ENCODE measurements at regions not wholly inside any gene's neighbourhood (a gene's known extent, or its start where the extent isn't known, plus 50 kb on each side); places are given as distances from the start of the nearest gene placed in this dataset.
A peak's percentile ranks its signal among the peaks of the same experiment; 100 is the strongest.
"Not testable (repeated sequence)": the region's sequence is repeated elsewhere in the genome, so short reads cannot be mapped to it uniquely, and the experiment has no call there.

DNA sequence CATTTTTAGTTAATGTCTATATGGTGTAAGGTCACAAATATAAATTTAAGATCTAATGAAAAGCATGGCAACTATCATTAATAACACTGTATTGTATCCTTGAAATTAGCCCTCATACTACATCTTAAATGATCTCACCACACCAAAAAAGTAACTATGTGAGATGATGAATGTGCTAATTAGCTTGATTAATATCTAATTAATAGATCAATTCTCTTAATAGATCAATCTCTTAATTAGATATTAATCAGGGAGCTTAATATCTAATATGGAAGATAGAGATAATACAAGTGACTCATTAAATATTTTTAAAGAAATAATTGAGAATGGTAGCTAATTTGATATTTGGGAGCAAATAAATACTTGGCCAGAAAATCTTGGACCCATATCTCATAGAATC, 178.5 kb upstream of the FAT3 start:
- no peak overlapping the region for H3K27ac ChIP-seq (ENCODE audit: low read length)
- H3K36me3 ChIP-seq (ENCODE audit: control insufficient read depth, insufficient read depth, low read length) = no peaks in the 10 kb centered on the region
- H3K9me3 ChIP-seq (ENCODE audit: control insufficient read depth, low read depth, low read length) = no peaks in the 10 kb centered on the region
- no peaks in the 10 kb centered on the region for H3K27me3 ChIP-seq (ENCODE audit: control insufficient read depth, insufficient read depth, low read length)
- H3K4me3 ChIP-seq (ENCODE audit: low read length) = no peak overlapping the region
- DNase-seq = no peak
- H3K4me1 ChIP-seq (ENCODE audit: control insufficient read depth, insufficient read depth, low read length) = no peaks in the 10 kb centered on the region

DNA sequence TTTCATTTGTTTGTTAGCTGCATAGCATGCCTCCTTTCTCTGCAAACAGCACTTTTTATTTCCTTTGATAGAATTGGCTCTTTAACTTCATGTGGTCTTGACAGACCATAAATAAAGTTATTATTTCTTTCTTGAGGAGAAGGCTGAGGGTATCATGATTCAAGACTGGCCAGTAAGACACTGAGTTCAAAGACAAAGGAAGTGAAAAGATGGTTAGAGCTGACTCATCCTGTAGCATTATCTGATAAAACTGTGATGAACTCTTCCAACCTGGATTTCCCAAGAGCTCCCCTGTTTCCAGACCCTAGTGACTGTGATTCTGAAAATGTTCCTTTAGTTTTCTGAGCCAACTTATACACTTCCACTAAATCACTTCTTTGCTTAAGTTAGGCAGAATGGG, 179.3 kb upstream of the FAT3 start:
- no peak overlapping the region for H3K4me3 ChIP-seq (ENCODE audit: low read length)
- no peaks in the 10 kb centered on the region for H3K4me1 ChIP-seq (ENCODE audit: control insufficient read depth, insufficient read depth, low read length)
- no peaks in the 10 kb centered on the region for H3K36me3 ChIP-seq (ENCODE audit: control insufficient read depth, insufficient read depth, low read length)
- H3K9me3 ChIP-seq (ENCODE audit: control insufficient read depth, low read depth, low read length) = no peaks in the 10 kb centered on the region
- no peaks in the 10 kb centered on the region for H3K27me3 ChIP-seq (ENCODE audit: control insufficient read depth, insufficient read depth, low read length)
- H3K27ac ChIP-seq (ENCODE audit: low read length) = no peak overlapping the region
- no peak for DNase-seq

DNA sequence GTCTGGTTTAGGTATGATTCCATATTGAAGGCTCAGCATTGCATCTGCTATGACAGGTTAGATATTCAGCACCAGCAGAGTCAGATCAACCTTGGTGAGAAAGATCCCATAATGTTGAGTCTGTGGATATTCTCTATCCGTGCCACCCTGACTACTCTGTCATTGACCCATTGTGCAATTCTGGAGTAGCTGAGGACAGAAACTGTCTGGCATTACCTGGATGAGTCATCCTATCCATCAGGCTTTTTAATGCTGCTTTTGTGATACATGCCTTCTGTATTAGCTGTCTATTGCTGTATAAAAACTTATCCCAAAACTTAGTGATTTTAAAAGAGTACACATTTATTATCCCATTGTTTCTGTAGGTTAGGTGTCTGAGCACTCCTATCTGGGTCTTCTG, 189.1 kb upstream of the FAT3 start:
- Histone ChIP-seq H3K4me1 (ENCODE audit: control insufficient read depth, insufficient read depth, low read length) (no peaks in the 10 kb centered on the region), H3K9me3 (ENCODE audit: control insufficient read depth, low read depth, low read length) (no peaks in the 10 kb centered on the region), H3K27ac (ENCODE audit: low read length) (no peak overlapping the region), H3K36me3 (ENCODE audit: control insufficient read depth, insufficient read depth, low read length) (no peaks in the 10 kb centered on the region), H3K4me3 (ENCODE audit: low read length) (no peak overlapping the region), H3K27me3 (ENCODE audit: control insufficient read depth, insufficient read depth, low read length) (no peaks in the 10 kb centered on the region)
- WGBS (ENCODE audit: insufficient coverage, low lambda C conversion rate) = no CpG with 5 or more reads among the region's 1 CpG
- DNase-seq = no peak

DNA sequence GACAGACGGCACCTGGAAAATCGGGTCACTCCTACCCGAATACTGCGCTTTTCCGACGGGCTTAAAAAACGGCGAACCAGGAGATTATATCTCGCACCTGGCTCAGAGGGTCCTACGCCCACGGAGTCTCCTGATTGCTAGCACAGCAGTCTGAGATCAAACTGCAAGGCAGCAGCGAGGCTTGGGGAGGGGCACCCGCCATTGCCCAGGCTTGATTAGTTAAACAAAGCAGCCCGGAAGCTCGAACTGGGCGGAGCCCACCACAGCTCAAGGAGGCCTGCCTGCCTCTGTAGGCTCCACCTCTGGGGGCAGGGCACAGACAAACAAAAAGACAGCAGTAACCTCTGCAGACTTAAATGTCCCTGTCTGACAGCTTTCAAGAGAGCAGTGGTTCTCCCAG, 197.5 kb upstream of the FAT3 start:
- not testable (repeated sequence) for H3K36me3 ChIP-seq (ENCODE audit: control insufficient read depth, insufficient read depth, low read length); DNase-seq; H3K27me3 ChIP-seq (ENCODE audit: control insufficient read depth, insufficient read depth, low read length); H3K4me1 ChIP-seq (ENCODE audit: control insufficient read depth, insufficient read depth, low read length); H3K4me3 ChIP-seq (ENCODE audit: low read length); H3K27ac ChIP-seq (ENCODE audit: low read length); H3K9me3 ChIP-seq (ENCODE audit: control insufficient read depth, low read depth, low read length)
- WGBS (ENCODE audit: insufficient coverage, low lambda C conversion rate) = no CpG with 5 or more reads among the region's 16 CpGs

DNA sequence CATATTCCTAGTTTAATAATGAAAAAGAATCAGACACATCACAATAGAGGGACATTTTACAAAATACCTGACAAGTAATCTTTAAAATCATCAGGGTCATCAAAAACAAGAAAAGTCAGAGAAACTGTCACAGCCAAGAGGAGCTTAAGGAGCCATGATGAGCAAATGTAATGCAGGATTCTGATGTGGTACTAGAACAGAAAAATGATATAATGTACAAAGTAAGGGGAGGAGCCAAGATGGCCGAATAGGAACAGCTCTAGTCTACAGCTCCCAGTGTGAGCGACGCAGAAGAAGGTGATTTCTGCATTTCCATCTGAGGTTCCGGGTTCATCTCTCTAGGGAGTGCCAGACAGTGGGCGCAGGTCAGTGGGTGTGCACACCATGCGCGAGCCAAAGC, 198.0 kb upstream of the FAT3 start:
- WGBS (ENCODE audit: insufficient coverage, low lambda C conversion rate) = no CpG with 5 or more reads among the region's 7 CpGs
- no peak for DNase-seq

DNA sequence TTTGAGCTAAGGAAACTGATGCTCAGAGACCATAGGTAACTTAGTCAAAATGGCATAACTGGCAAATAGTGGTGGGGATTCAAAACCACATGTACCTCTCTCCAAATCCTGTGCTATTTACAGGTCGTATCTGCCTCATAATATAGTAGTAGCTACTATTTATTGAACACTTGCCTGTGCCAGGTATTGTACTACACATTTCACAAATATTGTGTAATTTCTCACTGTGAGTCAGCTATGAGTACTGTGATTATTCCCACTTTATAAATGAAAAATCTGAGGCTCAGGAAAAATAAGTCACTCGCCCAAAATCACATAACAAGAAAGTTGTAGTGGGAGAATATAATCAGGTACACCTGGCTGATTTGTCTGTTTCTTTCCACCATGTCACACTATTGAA, 199.8 kb upstream of the FAT3 start:
- Histone ChIP-seq H3K9me3 (ENCODE audit: control insufficient read depth, low read depth, low read length) (no peaks in the 10 kb centered on the region), H3K27ac (ENCODE audit: low read length) (no peak overlapping the region), H3K36me3 (ENCODE audit: control insufficient read depth, insufficient read depth, low read length) (no peaks in the 10 kb centered on the region), H3K27me3 (ENCODE audit: control insufficient read depth, insufficient read depth, low read length) (no peaks in the 10 kb centered on the region), H3K4me3 (ENCODE audit: low read length) (no peak overlapping the region), H3K4me1 (ENCODE audit: control insufficient read depth, insufficient read depth, low read length) (no peaks in the 10 kb centered on the region)
- no peak for DNase-seq
- WGBS (ENCODE audit: insufficient coverage, low lambda C conversion rate) = no CpG with 5 or more reads among the region's 2 CpGs

More for the DNA sequence above, 198.0 kb upstream of the FAT3 start:
- Histone ChIP-seq H3K4me1 (ENCODE audit: control insufficient read depth, insufficient read depth, low read length) (no peaks in the 10 kb centered on the region), H3K4me3 (ENCODE audit: low read length) (no peak overlapping the region), H3K9me3 (ENCODE audit: control insufficient read depth, low read depth, low read length) (no peaks in the 10 kb centered on the region), H3K36me3 (ENCODE audit: control insufficient read depth, insufficient read depth, low read length) (no peaks in the 10 kb centered on the region), H3K27ac (ENCODE audit: low read length) (no peak overlapping the region), H3K27me3 (ENCODE audit: control insufficient read depth, insufficient read depth, low read length) (no peaks in the 10 kb centered on the region)

DNA sequence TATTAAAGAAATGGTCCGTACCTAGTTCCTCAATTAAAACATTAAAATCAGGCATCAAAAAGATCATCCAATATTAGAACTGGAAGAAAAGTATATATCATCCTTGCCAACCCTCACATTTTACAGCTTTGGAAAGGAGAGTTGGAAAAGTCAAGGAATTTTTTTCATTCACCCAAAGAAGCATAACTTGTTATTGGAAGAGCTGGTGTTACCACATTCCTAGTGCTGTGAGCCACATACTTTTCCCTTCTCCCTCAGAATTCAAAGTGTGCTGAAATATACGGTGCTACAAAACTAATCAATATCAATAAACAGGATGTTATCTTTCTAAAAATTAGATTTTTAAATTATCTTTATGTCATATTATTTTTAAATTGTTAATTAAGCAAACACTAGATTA, 202.1 kb upstream of the FAT3 start:
- no peak for DNase-seq
- Histone ChIP-seq H3K4me3 (ENCODE audit: low read length) (no peak overlapping the region), H3K27me3 (ENCODE audit: control insufficient read depth, insufficient read depth, low read length) (no peaks in the 10 kb centered on the region), H3K36me3 (ENCODE audit: control insufficient read depth, insufficient read depth, low read length) (no peaks in the 10 kb centered on the region), H3K4me1 (ENCODE audit: control insufficient read depth, insufficient read depth, low read length) (no peaks in the 10 kb centered on the region), H3K27ac (ENCODE audit: low read length) (no peak overlapping the region), H3K9me3 (ENCODE audit: control insufficient read depth, low read depth, low read length) (peaks cover 3% of the 10 kb centered on the region)
- WGBS (ENCODE audit: insufficient coverage, low lambda C conversion rate) = 100% methylated on average over 1 of the region's 2 CpGs

DNA sequence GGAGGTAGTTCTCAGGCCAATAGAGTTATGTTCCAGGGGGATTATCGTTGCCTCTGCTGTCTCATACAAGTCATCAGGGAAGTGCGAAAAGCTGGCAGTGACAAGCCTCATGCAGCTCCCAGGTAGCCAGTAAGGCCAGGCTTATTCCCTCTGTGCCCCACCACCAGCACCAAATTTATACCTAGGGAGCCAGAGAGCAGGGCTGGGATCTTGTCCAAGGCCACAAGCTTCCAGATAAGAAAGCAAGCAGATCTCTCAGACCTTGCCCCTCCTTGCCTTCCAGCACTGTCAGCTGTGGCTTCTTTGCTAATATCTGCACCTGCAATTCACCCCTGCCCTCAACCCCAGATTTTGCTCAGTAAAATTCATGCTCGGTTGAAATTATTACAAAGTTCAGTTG, 206.3 kb upstream of the FAT3 start:
- WGBS (ENCODE audit: insufficient coverage, low lambda C conversion rate) = no CpG with 5 or more reads among the region's 3 CpGs
- no peak overlapping the region for H3K27ac ChIP-seq (ENCODE audit: low read length)
- DNase-seq = no peak
- H3K36me3 ChIP-seq (ENCODE audit: control insufficient read depth, insufficient read depth, low read length) = no peaks in the 10 kb centered on the region
- H3K9me3 ChIP-seq (ENCODE audit: control insufficient read depth, low read depth, low read length) = peaks cover 3% of the 10 kb centered on the region
- H3K27me3 ChIP-seq (ENCODE audit: control insufficient read depth, insufficient read depth, low read length) = no peaks in the 10 kb centered on the region
- H3K4me1 ChIP-seq (ENCODE audit: control insufficient read depth, insufficient read depth, low read length) = no peaks in the 10 kb centered on the region
- H3K4me3 ChIP-seq (ENCODE audit: low read length) = no peak overlapping the region

DNA sequence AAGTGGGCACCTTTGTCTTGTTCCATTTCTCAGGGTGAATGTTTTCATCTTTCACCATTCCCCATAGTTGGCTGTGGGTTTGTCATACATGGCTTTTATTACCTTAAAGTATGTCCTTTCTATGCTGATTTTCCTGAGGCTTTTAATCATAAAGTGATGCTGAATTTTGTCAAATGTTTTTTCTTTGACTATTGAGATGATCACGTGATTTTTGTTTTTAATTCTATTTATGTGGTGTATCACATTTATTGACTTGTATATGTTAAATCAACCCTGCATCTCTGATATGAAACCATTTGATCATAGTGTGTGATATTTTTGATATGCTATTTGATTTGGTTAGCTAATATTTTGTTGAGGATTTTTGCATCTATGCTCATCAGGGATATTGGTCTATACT, 216.4 kb upstream of the FAT3 start:
- H3K4me3 ChIP-seq (ENCODE audit: low read length) = no peak overlapping the region
- H3K36me3 ChIP-seq (ENCODE audit: control insufficient read depth, insufficient read depth, low read length) = no peaks in the 10 kb centered on the region
- H3K27ac ChIP-seq (ENCODE audit: low read length) = no peak overlapping the region
- no peaks in the 10 kb centered on the region for H3K27me3 ChIP-seq (ENCODE audit: control insufficient read depth, insufficient read depth, low read length)
- no peaks in the 10 kb centered on the region for H3K4me1 ChIP-seq (ENCODE audit: control insufficient read depth, insufficient read depth, low read length)
- WGBS (ENCODE audit: insufficient coverage, low lambda C conversion rate) = 80% methylated on average over 1 of the region's 1 CpG
- DNase-seq = no peak
- H3K9me3 ChIP-seq (ENCODE audit: control insufficient read depth, low read depth, low read length) = no peaks in the 10 kb centered on the region

DNA sequence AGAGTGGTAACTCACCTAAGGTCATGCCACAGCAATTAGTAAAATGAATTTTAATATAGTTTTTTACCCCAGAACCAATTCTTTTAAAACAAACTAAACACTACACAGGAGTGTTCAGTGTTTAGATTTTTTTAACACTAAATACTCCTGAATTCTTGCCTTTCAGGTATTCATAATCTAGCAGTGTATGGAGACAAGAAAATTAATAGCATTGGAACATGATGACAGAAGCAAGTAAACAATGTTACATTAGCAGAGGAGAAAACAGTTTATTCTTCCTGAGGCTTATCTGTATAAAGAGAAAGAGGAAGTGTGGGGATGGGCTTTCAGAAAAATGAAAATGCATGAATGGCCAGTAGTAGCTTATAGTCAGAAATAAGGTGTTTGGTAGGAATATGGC, 222.1 kb upstream of the FAT3 start:
- no peaks in the 10 kb centered on the region for H3K9me3 ChIP-seq (ENCODE audit: control insufficient read depth, low read depth, low read length)
- no peak for DNase-seq
- no peak overlapping the region for H3K27ac ChIP-seq (ENCODE audit: low read length)
- no peaks in the 10 kb centered on the region for H3K36me3 ChIP-seq (ENCODE audit: control insufficient read depth, insufficient read depth, low read length)
- no peaks in the 10 kb centered on the region for H3K4me1 ChIP-seq (ENCODE audit: control insufficient read depth, insufficient read depth, low read length)
- H3K27me3 ChIP-seq (ENCODE audit: control insufficient read depth, insufficient read depth, low read length) = no peaks in the 10 kb centered on the region
- H3K4me3 ChIP-seq (ENCODE audit: low read length) = no peak overlapping the region

DNA sequence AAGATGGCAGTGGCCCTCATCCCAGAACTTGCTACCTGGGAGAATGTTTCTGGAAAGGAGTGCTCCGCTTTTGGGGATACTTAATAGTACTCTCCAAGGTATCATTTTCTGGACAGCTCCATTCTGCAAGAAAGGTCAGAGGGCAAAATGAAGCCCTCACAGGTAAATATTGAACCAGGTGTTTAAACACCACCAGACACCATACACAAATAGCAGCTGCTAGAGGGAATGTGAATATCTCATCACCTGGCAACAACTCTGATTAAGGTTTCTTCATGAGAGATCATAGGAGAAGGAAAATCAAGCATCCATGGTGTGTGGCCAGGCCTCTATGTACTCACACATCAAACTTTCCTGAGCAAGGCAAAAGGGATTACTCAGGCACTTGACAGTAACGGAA, 226.1 kb upstream of the FAT3 start:
- peak in 1 of 2 donors; percentile 3 for DNase-seq
- H3K9me3 ChIP-seq (ENCODE audit: control insufficient read depth, low read depth, low read length) = no peaks in the 10 kb centered on the region
- H3K27me3 ChIP-seq (ENCODE audit: control insufficient read depth, insufficient read depth, low read length) = no peaks in the 10 kb centered on the region
- no peak overlapping the region for H3K27ac ChIP-seq (ENCODE audit: low read length)
- H3K36me3 ChIP-seq (ENCODE audit: control insufficient read depth, insufficient read depth, low read length) = no peaks in the 10 kb centered on the region
- H3K4me3 ChIP-seq (ENCODE audit: low read length) = no peak overlapping the region
- no CpG with 5 or more reads among the region's 2 CpGs for WGBS (ENCODE audit: insufficient coverage, low lambda C conversion rate)
- H3K4me1 ChIP-seq (ENCODE audit: control insufficient read depth, insufficient read depth, low read length) = no peaks in the 10 kb centered on the region

DNA sequence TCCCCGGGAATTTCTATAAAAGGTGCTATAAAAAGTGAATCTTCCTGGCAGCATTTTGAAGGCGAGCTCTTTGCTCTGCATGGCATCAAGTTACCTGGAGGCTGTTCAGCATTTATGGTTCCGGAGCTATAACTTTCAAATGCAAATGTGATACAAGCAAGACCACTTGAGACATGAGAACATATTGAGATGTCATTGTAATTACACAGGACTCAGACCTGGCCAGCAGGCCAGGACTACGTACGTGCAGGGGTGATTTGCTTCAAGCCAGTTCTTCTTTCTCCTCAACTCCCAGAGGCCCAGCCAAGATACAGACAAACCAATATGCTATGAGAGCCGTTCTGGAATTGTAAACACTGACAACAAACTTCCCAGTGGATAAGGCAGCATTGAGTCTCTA, 227.4 kb upstream of the FAT3 start:
- Histone ChIP-seq H3K9me3 (ENCODE audit: control insufficient read depth, low read depth, low read length) (no peaks in the 10 kb centered on the region), H3K27ac (ENCODE audit: low read length) (no peak overlapping the region), H3K27me3 (ENCODE audit: control insufficient read depth, insufficient read depth, low read length) (no peaks in the 10 kb centered on the region), H3K36me3 (ENCODE audit: control insufficient read depth, insufficient read depth, low read length) (no peaks in the 10 kb centered on the region), H3K4me1 (ENCODE audit: control insufficient read depth, insufficient read depth, low read length) (no peaks in the 10 kb centered on the region), H3K4me3 (ENCODE audit: low read length) (no peak overlapping the region)
- no peak for DNase-seq
- no CpG with 5 or more reads among the region's 6 CpGs for WGBS (ENCODE audit: insufficient coverage, low lambda C conversion rate)
